Body of pancreas (tissue), 4 donors: ENCODE measurements at regions not wholly inside any gene's neighbourhood (a gene's known extent, or its start where the extent isn't known, plus 50 kb on each side); places are given as distances from the start of the nearest gene placed in this dataset.

Source experiments
- ATAC-seq: fragments of 150-250 bp; one replicate; pipeline ENCODE4 v1.9.1; 2016
- DNase-seq, 4 donors: peaks; one replicate each; pipeline ENCODE4 v3.0.0-alpha.2; 2019
- H3K27ac ChIP-seq, 4 donors: fragments of 200-600 bp; sonication (generic); 1 replicate in 3 of 4; 2 replicates in 1 of 4; pipeline versions ENCODE4 v1.5.1 to v1.6.1; 2016 to 2019; ENCODE audit warnings: mild to moderate bottlenecking in 1 of 4, mixed read lengths in 1 of 4, moderate library complexity in 1 of 4
- H3K27me3 ChIP-seq, 2 donors: fragments of 200-600 bp; sonication (generic); one replicate each; pipeline ENCODE4 v1.6.0; 2016; ENCODE audit warnings: mild to moderate bottlenecking in 1 of 2
- H3K36me3 ChIP-seq, 2 donors: fragments of 200-600 bp; sonication (generic); replicated peaks in 1 of 2; 2 replicates each; pipeline ENCODE4 v1.5.1; 2016; ENCODE audit warnings: low read depth in 2 of 2; ENCODE audit not compliant: insufficient read depth in 1 of 2
- H3K4me1 ChIP-seq: fragments of 200-600 bp; sonication (generic); one replicate; pipeline ENCODE4 v1.6.0; 2016
- H3K4me3 ChIP-seq, 2 donors: fragments of 200-600 bp; sonication (generic); 1 replicate in 1 of 2; 2 replicates in 1 of 2; pipeline ENCODE4 v1.5.1; 2016 to 2019
- H3K9me3 ChIP-seq, 3 donors: fragments of 200-600 bp; sonication (generic); 1 replicate in 2 of 3; 2 replicates in 1 of 3; pipeline ENCODE4 v1.5.1; 2016
- CTCF ChIP-seq, 7 experiments: fragments of 450-650 bp in 4 of 7; fragments of 200-600 bp in 3 of 7; sonication (generic) in 3 of 7; IDR thresholded peaks; one replicate each; pipeline ENCODE4 v1.5.1; 2016 to 2019; ENCODE audit warnings: antibody characterized with exemption in 7 of 7
- POLR2A ChIP-seq, 3 donors: fragments of 450-650 bp; IDR thresholded peaks; one replicate each; pipeline ENCODE4 v1.6.1; 2016; ENCODE audit warnings: antibody characterized with exemption in 3 of 3, mild to moderate bottlenecking in 2 of 3
- WGBS, 2 donors: methylation state at CpG; one replicate each; pipeline ENCODE4 v1.1.5; 2017; 5-methylcytosine and 5-hydroxymethylcytosine counted together
- intact Hi-C: fragments of 100-400 bp; cut with DNase I; formaldehyde crosslinking; loops from one replicate; pipeline ENCODE4 v1.15.1; 2023

GRCh38 chr9:108184009-108184408 is 671.8 kb downstream of the ACTL7B start:
- WGBS, 2 donors = 82 to 88% methylated on average over 3 of the region's 3 CpGs
- Histone ChIP-seq H3K4me3 (no peak overlapping the region), H3K9me3 (no peaks in the 10 kb centered on the region), H3K27me3 (no peaks in the 10 kb centered on the region), H3K27ac (no peak overlapping the region), H3K36me3 (no peaks in the 10 kb centered on the region), H3K4me1 (no peaks in the 10 kb centered on the region)
- DNase-seq = no peak
- ATAC-seq = no peak
- intact Hi-C loops = no loop called here
- TF ChIP-seq POLR2A (IDR thresholded peaks at IDR 0.05) (no peak), CTCF (IDR thresholded peaks at IDR 0.05) (no peak)

- H3K36me3 ChIP-seq = no peaks in the 10 kb centered on the region
- no peak for TF ChIP-seq CTCF (IDR thresholded peaks at IDR 0.05)
- no peak for TF ChIP-seq POLR2A (IDR thresholded peaks at IDR 0.05)
- H3K27ac ChIP-seq = no peak overlapping the region
- WGBS, 2 donors = 57 to 73% methylated on average over 5 of the region's 5 CpGs
- intact Hi-C loops = no loop called here
- no peaks in the 10 kb centered on the region for H3K9me3 ChIP-seq
- ATAC-seq = no peak
- H3K4me3 ChIP-seq = no peak overlapping the region
- no peak for DNase-seq
- no peaks in the 10 kb centered on the region for H3K4me1 ChIP-seq
- no peaks in the 10 kb centered on the region for H3K27me3 ChIP-seq
Observed at GRCh38 chr9:108182950-108183381, 672.8 kb downstream of the ACTL7B start.

DNA sequence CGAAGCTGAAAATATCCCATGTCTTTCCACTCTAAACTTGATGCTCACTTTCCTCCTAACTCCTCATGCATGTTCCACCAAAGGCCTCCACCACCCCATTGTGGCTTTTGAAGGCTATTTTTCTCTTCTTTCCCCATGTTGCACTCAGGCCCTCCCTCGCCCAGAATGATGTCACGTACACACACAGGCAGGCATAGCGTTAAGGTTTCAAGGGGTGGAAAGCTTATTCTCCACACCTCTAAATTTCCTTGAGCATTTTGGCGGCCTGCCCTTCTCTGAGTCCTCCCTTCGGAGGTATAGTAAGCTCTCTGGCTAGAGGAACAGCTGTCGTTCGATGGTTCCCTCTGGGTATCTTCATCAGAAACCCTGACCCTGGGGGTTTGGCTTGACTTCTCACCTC is 673.5 kb downstream of the ACTL7B start:
- 89 to 91% methylated on average over 8 of the region's 8 CpGs for whole genome bisulfite sequencing, 2 donors
- no peaks in the 10 kb centered on the region for H3K36me3 ChIP-seq
- no peak for DNase-seq
- intact Hi-C loops = no loop called here
- no peak overlapping the region for H3K27ac ChIP-seq
- no peak overlapping the region for H3K4me3 ChIP-seq
- no peak for TF ChIP-seq CTCF (IDR thresholded peaks at IDR 0.05)
- no peak for TF ChIP-seq POLR2A (IDR thresholded peaks at IDR 0.05)
- ATAC-seq = no peak
- H3K9me3 ChIP-seq = no peaks in the 10 kb centered on the region
- H3K4me1 ChIP-seq = no peaks in the 10 kb centered on the region
- H3K27me3 ChIP-seq = no peaks in the 10 kb centered on the region

- no peaks in the 10 kb centered on the region for H3K9me3 ChIP-seq
- no peak for TF ChIP-seq CTCF (IDR thresholded peaks at IDR 0.05)
- no peak for TF ChIP-seq POLR2A (IDR thresholded peaks at IDR 0.05)
- no peak overlapping the region for H3K27ac ChIP-seq
- no peaks in the 10 kb centered on the region for H3K36me3 ChIP-seq
- DNase-seq (no peak), ATAC-seq (no peak)
- intact Hi-C loops = no loop called here
- H3K4me3 ChIP-seq = no peak overlapping the region
- no peaks in the 10 kb centered on the region for H3K4me1 ChIP-seq
- no peaks in the 10 kb centered on the region for H3K27me3 ChIP-seq
- WGBS, 2 donors = 79 to 90% methylated on average over 2 of the region's 2 CpGs
Observed at GRCh38 chr9:108181441-108181840, 674.3 kb downstream of the ACTL7B start.

DNA sequence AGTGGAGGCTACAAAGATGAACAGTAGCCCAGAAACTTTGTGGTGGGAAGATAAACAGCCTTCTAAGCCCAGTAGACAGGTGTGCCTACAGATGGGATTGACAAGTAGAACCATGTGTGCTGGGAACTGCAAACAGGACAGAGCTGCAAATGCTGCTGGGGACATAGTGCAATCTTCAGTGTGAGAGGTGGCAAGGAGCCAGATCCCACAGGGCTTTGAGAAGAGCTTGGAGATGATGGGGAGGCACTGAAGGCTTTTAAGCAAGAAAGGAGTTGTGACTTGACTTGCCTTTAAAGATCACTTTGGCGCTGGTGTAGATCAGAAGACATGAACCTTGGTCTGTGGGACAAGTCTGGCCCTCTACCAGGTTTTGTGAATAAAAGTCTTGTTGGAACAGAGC is 675.2 kb downstream of the ACTL7B start:
- no peaks in the 10 kb centered on the region for H3K27me3 ChIP-seq
- no peaks in the 10 kb centered on the region for H3K4me1 ChIP-seq
- H3K36me3 ChIP-seq = no peaks in the 10 kb centered on the region
- TF ChIP-seq POLR2A (IDR thresholded peaks at IDR 0.05) = no peak
- H3K9me3 ChIP-seq = no peaks in the 10 kb centered on the region
- intact Hi-C loops = no loop called here
- 80 to 82% methylated on average over 1 of the region's 1 CpG for WGBS, 2 donors
- no peak overlapping the region for H3K4me3 ChIP-seq
- DNase-seq (peak in 2 of 4 donors; percentile 34 to 43), ATAC-seq (no peak)
- H3K27ac ChIP-seq = no peak overlapping the region
